Lower lobe of right lung (tissue), 2 donors: ENCODE measurements at regions not wholly inside any gene's neighbourhood (a gene's known extent, or its start where the extent isn't known, plus 50 kb on each side); places are given as distances from the start of the nearest gene placed in this dataset.

Experiments
- ATAC-seq, 2 donors: fragments of 200-7000 bp; cut with Tn5 transposase; one replicate each; pipeline ENCODE4 v1.9.1; 2020 to 2022; ENCODE audit warnings: mild to moderate bottlenecking in 2 of 2, moderate library complexity in 2 of 2
- DNase-seq: peaks from one replicate; pipeline ENCODE4 v3.0.0-alpha.2; 2020
- H3K27ac ChIP-seq: fragments of 200-600 bp; one replicate; pipeline ENCODE4 v1.8.0; 2022
- H3K27me3 ChIP-seq: fragments of 200-600 bp; one replicate; pipeline ENCODE4 v1.8.0; 2022; ENCODE audit warnings: low read depth
- H3K36me3 ChIP-seq: fragments of 200-600 bp; one replicate; pipeline ENCODE4 v1.8.0; 2022; ENCODE audit warnings: mild to moderate bottlenecking
- H3K4me1 ChIP-seq: fragments of 200-600 bp; one replicate; pipeline ENCODE4 v1.8.0; 2022
- H3K4me3 ChIP-seq: fragments of 200-600 bp; one replicate; pipeline ENCODE4 v1.8.0; 2022; ENCODE audit warnings: mild to moderate bottlenecking
- H3K9me3 ChIP-seq: fragments of 200-600 bp; one replicate; pipeline ENCODE4 v1.8.0; 2022
- CTCF ChIP-seq: fragments of 200-600 bp; IDR thresholded peaks from one replicate; pipeline ENCODE4 v1.8.0; 2022; ENCODE audit warnings: antibody characterized with exemption, mild to moderate bottlenecking
- intact Hi-C: fragments of 100-400 bp; cut with DNase I; formaldehyde crosslinking; loops from one replicate; pipeline ENCODE4 v1.11.0; 2022
- donor health status: DM: no; HTN: yes; CAD: no; lungs with severe emphysema.

DNA sequence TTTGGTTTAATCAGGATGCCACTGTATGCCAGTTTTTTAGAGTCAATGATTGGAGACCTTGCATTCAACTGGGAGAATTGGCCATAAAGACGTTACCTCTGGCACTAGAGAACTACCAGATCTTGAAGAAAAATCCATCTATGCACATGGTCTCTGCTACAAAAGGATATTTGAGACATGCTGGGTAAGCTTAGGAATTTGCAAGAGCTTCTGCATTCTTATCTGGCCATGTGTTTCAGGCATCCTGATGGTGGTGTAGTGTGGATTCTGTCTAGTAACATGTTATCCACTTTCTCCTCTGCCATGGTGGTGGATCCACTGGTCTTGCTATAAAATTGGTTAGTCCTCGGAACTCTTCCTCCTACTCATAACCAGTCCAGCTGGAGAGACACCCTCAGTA is 185.3 kb upstream of the WDFY3 start:
- Histone ChIP-seq H3K36me3 (no peaks in the 10 kb centered on the region), H3K4me1 (no peaks in the 10 kb centered on the region), H3K4me3 (no peak overlapping the region), H3K27ac (no peak overlapping the region), H3K9me3 (no peaks in the 10 kb centered on the region), H3K27me3 (no peaks in the 10 kb centered on the region)
- no peak for TF ChIP-seq CTCF
- ATAC-seq (no peak), DNase-seq (no peak)
- intact Hi-C loops: no loop called here

- no peak for TF ChIP-seq CTCF
- ATAC-seq: no peak
- H3K4me1 ChIP-seq: no peaks in the 10 kb centered on the region
- no peak for DNase-seq
- no peak overlapping the region for H3K27ac ChIP-seq
- no peaks in the 10 kb centered on the region for H3K27me3 ChIP-seq
- H3K4me3 ChIP-seq: no peak overlapping the region
- H3K9me3 ChIP-seq: no peaks in the 10 kb centered on the region
- no peaks in the 10 kb centered on the region for H3K36me3 ChIP-seq
- intact Hi-C loops: no loop called here
These were observed 186.0 kb upstream of the WDFY3 start for GRCh38 chr4:85152480-85152879.

DNA sequence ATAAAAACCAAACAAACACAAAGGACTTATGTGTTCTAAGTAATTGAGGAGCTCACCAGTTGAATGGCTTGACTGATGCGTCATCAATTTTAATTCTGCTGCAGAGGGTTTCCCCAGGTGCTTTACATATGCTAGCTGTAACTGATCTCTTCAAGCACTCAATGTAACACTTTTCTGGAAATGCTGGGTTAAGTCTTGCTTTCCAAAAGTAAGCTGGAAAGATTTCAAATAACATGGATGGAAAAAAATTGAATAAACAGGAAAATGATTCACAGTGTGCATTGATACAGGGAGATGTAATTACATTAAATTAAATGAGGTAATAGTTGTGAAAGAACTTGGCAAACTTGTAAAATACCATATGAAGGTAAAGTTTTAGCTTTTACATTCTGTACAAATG is 186.7 kb upstream of the WDFY3 start:
- intact Hi-C loops: no loop called here
- no peak for TF ChIP-seq CTCF

DNA sequence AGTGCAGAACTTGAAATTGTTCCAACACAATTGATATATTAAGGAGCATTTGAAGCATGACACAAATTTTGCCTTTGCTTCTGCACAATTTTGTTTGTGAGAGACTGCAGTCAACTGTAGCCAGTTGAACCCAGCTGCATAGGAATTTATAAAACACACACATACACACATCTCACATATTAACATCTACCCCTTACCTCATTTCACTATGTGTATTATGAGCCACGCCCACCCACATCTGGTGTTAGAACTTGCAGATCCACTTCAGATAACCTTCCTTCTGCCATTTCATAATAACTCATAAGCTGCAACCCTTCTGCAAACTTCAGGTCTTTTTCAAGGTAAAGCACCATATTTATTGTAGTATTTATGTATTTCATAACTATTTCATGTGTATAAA is 188.1 kb upstream of the WDFY3 start:
- Histone ChIP-seq H3K27me3 (no peaks in the 10 kb centered on the region), H3K4me1 (no peaks in the 10 kb centered on the region), H3K9me3 (no peaks in the 10 kb centered on the region), H3K36me3 (no peaks in the 10 kb centered on the region), H3K27ac (no peak overlapping the region), H3K4me3 (no peak overlapping the region)
- intact Hi-C loops: no loop called here
- DNase-seq: no peak
- no peak for TF ChIP-seq CTCF
- no peak for ATAC-seq

More for the DNA sequence above, 186.7 kb upstream of the WDFY3 start:
- Histone ChIP-seq H3K4me3 (no peak overlapping the region), H3K27ac (no peak overlapping the region), H3K4me1 (no peaks in the 10 kb centered on the region), H3K27me3 (no peaks in the 10 kb centered on the region), H3K9me3 (no peaks in the 10 kb centered on the region), H3K36me3 (no peaks in the 10 kb centered on the region)
- no peak for DNase-seq
- no peak for ATAC-seq

DNA sequence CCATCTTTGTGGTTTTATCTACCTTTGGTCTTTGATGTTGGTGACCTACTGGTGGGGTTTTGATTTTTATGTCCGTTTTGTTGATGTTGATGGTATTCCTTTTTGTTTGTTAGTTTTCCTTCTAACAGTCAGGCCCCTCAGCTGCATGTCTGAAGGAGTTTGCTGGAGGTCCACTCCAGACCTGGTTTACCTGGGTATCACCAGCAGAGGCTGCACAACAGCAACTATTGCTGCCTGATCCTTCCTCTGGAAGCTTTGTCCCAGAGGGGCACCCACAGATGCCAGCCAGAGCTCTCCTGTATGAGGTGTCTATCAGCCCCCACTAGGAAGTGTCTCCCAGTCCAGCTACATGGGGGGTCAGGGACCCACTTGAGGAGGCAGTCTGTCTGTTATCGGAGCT is 199.3 kb upstream of the WDFY3 start:
- Histone ChIP-seq H3K4me1 (no peaks in the 10 kb centered on the region), H3K36me3 (no peaks in the 10 kb centered on the region), H3K9me3 (no peaks in the 10 kb centered on the region), H3K4me3 (no peak overlapping the region), H3K27ac (no peak overlapping the region), H3K27me3 (no peaks in the 10 kb centered on the region)
- intact Hi-C loops: no loop called here
- DNase-seq: no peak
- no peak for ATAC-seq
- no peak for TF ChIP-seq CTCF

GRCh38 chr4:85166318-85166717 is 199.8 kb upstream of the WDFY3 start:
- H3K27me3 ChIP-seq: no peaks in the 10 kb centered on the region
- ATAC-seq: no peak
- DNase-seq: no peak
- H3K27ac ChIP-seq: no peak overlapping the region
- H3K4me1 ChIP-seq: no peaks in the 10 kb centered on the region
- no peaks in the 10 kb centered on the region for H3K9me3 ChIP-seq
- H3K4me3 ChIP-seq: no peak overlapping the region
- intact Hi-C loops: no loop called here
- no peak for TF ChIP-seq CTCF
- no peaks in the 10 kb centered on the region for H3K36me3 ChIP-seq
